ENCODE measurements at regions not wholly inside any gene's neighbourhood (a gene's known extent, or its start where the extent isn't known, plus 50 kb on each side); places are given as distances from the start of the nearest gene placed in this dataset.

- TF ChIP-seq POLR2AphosphoS5 (IDR thresholded peaks at IDR 0.05) (no peak), POLR2A (IDR thresholded peaks at IDR 0.05) (no peak), CTCF (IDR thresholded peaks at IDR 0.05) (no peak), EP300 (IDR thresholded peaks at IDR 0.05) (no peak)
Measured at GRCh38 chr3:110743202-110743601, 328.4 kb upstream of the NECTIN3 start.
